ENCODE measurements at regions not wholly inside any gene's neighbourhood (a gene's known extent, or its start where the extent isn't known, plus 50 kb on each side); places are given as distances from the start of the nearest gene placed in this dataset.
"Not testable (repeated sequence)": the region's sequence is repeated elsewhere in the genome, so short reads cannot be mapped to it uniquely, and the experiment has no call there.

GRCh38 chr5:14993459-14994133, 122.0 kb upstream of the ANKH start:
- H3K27ac ChIP-seq (ENCODE audit: insufficient read depth, low read length, poor library complexity, severe bottlenecking): peak overlapping the region; percentile 64
- H3K27me3 ChIP-seq (replicated peaks; ENCODE audit: control insufficient read depth, insufficient read depth, low read length, poor library complexity, severe bottlenecking); H3K9me3 ChIP-seq (ENCODE audit: control insufficient read depth, low read length); H3K36me3 ChIP-seq (ENCODE audit: control insufficient read depth, insufficient read depth, low read length); H3K4me1 ChIP-seq (ENCODE audit: control insufficient read depth, insufficient read depth, low read length, poor library complexity, severe bottlenecking): not testable (repeated sequence)
- H3K4me3 ChIP-seq (ENCODE audit: insufficient read depth, low read depth, low read length, poor library complexity, severe bottlenecking): peak overlapping the region; percentile 51
- peak in 1 of 3 donors; percentile 1 for DNase-seq

DNA sequence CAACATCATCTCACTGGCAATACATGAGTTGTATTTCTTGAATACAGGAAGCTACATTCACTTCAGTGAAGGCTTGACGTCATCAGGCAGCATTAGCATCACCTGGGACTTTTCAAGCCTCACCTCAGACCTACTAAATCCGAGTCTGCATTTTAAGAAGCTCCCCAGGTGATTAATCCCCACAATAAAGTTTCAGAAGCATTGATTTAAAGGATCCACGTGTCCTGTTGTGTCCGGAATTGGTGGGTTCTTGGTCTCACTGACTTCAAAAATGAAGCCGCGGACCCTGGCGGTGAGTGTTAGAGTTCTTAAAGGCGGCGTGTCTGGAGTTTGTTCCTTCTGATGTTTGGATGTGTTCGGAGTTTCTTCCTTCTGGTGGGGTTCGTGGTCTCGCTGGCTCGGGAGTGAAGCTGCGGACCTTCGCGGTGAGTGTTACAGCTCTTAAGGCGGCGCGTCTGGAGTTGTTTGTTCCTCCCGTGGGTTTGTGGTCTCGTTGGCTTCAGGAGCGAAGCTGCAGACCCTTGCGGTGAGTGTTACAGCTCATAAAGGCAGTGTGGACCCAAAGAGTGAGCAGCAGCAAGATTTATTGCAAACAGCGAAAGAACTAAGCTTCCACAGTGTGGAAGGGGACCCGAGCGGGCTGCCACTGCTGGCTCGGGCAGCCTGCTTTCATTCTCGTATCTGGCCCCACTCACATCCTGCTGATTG, 121.3 kb upstream of the ANKH start:
- peak overlapping the region; percentile 51 for H3K4me3 ChIP-seq (ENCODE audit: insufficient read depth, low read depth, low read length, poor library complexity, severe bottlenecking)
- not testable (repeated sequence) for H3K27me3 ChIP-seq (replicated peaks; ENCODE audit: control insufficient read depth, insufficient read depth, low read length, poor library complexity, severe bottlenecking)
- DNase-seq: peak; percentile 22 to 59 (median 52)

DNA sequence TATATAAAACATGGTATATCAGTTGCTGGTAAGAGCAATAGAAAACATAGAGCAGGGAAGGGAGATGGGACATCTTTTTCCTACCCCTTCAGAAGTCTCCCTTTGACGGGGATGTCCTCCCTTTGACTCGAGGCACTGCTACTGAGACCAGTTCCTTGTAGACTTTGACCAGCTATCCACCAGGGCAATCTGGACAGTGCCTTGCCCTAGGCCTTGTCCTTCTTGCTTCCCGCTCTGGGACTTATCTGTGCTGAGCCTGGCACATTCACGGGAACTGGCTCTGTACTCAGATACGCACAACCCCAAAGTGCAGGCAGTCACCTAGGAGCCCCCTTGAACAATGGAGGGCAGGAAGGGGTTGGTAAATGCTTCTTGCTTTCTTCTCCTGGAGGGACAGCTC, 116.6 kb upstream of the ANKH start:
- Histone ChIP-seq H3K27me3 (replicated peaks; ENCODE audit: control insufficient read depth, insufficient read depth, low read length, poor library complexity, severe bottlenecking) (no peaks in the 10 kb centered on the region), H3K4me3 (ENCODE audit: insufficient read depth, low read depth, low read length, poor library complexity, severe bottlenecking) (no peak overlapping the region), H3K36me3 (ENCODE audit: control insufficient read depth, insufficient read depth, low read length) (no peaks in the 10 kb centered on the region), H3K4me1 (ENCODE audit: control insufficient read depth, insufficient read depth, low read length, poor library complexity, severe bottlenecking) (peaks cover 16% of the 10 kb centered on the region), H3K9me3 (ENCODE audit: control insufficient read depth, low read length) (no peaks in the 10 kb centered on the region), H3K27ac (ENCODE audit: insufficient read depth, low read length, poor library complexity, severe bottlenecking) (no peak overlapping the region)
- no peak for DNase-seq

More for the DNA sequence above, 121.3 kb upstream of the ANKH start:
- H3K27ac ChIP-seq (ENCODE audit: insufficient read depth, low read length, poor library complexity, severe bottlenecking): peak overlapping the region; percentile 64
- not testable (repeated sequence) for H3K4me1 ChIP-seq (ENCODE audit: control insufficient read depth, insufficient read depth, low read length, poor library complexity, severe bottlenecking); H3K9me3 ChIP-seq (ENCODE audit: control insufficient read depth, low read length); H3K36me3 ChIP-seq (ENCODE audit: control insufficient read depth, insufficient read depth, low read length)

DNA sequence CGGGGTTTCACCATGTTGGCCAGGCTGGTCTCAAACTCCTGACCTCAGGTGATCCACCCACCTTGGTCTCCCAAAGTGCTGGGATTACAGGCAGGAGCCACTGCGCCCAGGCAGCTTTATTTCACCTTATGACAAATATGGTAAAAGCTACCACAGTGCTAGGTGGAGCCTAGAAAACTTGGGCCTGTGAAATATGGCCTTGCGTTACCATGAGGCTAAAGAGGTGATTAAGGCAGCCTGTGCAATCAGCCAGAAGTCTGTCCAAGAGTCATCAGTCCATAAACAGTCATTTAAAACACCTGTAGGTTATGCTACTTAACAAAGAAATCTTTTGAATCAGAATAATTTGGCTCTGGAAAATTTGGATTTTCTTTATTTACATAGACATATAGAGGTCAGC, 114.8 kb upstream of the ANKH start:
- Histone ChIP-seq H3K27me3 (replicated peaks; ENCODE audit: control insufficient read depth, insufficient read depth, low read length, poor library complexity, severe bottlenecking) (no peaks in the 10 kb centered on the region), H3K4me3 (ENCODE audit: insufficient read depth, low read depth, low read length, poor library complexity, severe bottlenecking) (no peak overlapping the region), H3K9me3 (ENCODE audit: control insufficient read depth, low read length) (no peaks in the 10 kb centered on the region), H3K27ac (ENCODE audit: insufficient read depth, low read length, poor library complexity, severe bottlenecking) (no peak overlapping the region), H3K36me3 (ENCODE audit: control insufficient read depth, insufficient read depth, low read length) (no peaks in the 10 kb centered on the region), H3K4me1 (ENCODE audit: control insufficient read depth, insufficient read depth, low read length, poor library complexity, severe bottlenecking) (peaks cover 13% of the 10 kb centered on the region)
- DNase-seq: no peak

DNA sequence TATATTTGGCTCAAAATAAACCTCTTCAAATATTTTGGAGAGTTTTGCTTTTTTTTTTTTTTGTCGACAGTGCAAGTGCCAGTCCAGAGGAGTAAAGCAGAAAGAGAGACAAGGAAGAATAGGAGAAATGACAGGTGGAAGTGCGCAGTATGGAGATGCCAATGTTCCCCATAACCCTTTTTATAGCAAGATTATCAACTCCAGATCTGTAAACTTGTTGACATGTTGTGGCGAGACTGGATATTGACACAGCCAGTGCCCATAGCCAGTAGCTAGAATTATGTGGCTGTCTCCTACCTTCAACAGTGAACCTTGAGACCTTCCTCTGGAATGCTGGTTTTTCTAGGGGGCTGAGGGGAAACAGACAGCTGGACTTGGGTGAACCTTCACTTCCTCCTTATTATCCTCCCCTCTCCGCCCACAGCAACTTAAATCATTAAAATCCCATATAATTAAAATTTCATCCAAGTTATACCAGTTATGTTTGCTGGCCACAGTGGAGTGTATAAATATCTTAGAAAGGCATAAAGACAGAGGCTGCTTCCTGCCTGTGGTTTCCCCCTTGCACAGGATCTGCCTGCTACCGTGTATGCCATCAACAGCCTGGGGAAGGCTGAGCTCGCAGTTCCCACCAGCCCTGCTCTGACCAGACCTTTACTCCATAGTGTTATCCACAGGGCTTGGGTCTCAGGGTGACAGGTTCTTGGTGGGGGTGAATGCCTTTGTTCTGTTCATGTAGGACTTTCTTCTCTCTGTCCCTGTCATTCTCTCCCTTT, 112.3 kb upstream of the ANKH start:
- no peak for DNase-seq

GRCh38 chr5:14980698-14981097, 109.1 kb upstream of the ANKH start:
- Histone ChIP-seq H3K4me1 (ENCODE audit: control insufficient read depth, insufficient read depth, low read length, poor library complexity, severe bottlenecking) (peaks cover 13% of the 10 kb centered on the region), H3K36me3 (ENCODE audit: control insufficient read depth, insufficient read depth, low read length) (no peaks in the 10 kb centered on the region), H3K27me3 (replicated peaks; ENCODE audit: control insufficient read depth, insufficient read depth, low read length, poor library complexity, severe bottlenecking) (no peaks in the 10 kb centered on the region), H3K4me3 (ENCODE audit: insufficient read depth, low read depth, low read length, poor library complexity, severe bottlenecking) (no peak overlapping the region), H3K9me3 (ENCODE audit: control insufficient read depth, low read length) (no peaks in the 10 kb centered on the region), H3K27ac (ENCODE audit: insufficient read depth, low read length, poor library complexity, severe bottlenecking) (no peak overlapping the region)
- DNase-seq: no peak

More for the DNA sequence above, 112.3 kb upstream of the ANKH start:
- Histone ChIP-seq H3K4me1 (ENCODE audit: control insufficient read depth, insufficient read depth, low read length, poor library complexity, severe bottlenecking) (peaks cover 13% of the 10 kb centered on the region), H3K36me3 (ENCODE audit: control insufficient read depth, insufficient read depth, low read length) (no peaks in the 10 kb centered on the region), H3K27ac (ENCODE audit: insufficient read depth, low read length, poor library complexity, severe bottlenecking) (no peak overlapping the region), H3K4me3 (ENCODE audit: insufficient read depth, low read depth, low read length, poor library complexity, severe bottlenecking) (no peak overlapping the region), H3K9me3 (ENCODE audit: control insufficient read depth, low read length) (no peaks in the 10 kb centered on the region), H3K27me3 (replicated peaks; ENCODE audit: control insufficient read depth, insufficient read depth, low read length, poor library complexity, severe bottlenecking) (no peaks in the 10 kb centered on the region)

DNA sequence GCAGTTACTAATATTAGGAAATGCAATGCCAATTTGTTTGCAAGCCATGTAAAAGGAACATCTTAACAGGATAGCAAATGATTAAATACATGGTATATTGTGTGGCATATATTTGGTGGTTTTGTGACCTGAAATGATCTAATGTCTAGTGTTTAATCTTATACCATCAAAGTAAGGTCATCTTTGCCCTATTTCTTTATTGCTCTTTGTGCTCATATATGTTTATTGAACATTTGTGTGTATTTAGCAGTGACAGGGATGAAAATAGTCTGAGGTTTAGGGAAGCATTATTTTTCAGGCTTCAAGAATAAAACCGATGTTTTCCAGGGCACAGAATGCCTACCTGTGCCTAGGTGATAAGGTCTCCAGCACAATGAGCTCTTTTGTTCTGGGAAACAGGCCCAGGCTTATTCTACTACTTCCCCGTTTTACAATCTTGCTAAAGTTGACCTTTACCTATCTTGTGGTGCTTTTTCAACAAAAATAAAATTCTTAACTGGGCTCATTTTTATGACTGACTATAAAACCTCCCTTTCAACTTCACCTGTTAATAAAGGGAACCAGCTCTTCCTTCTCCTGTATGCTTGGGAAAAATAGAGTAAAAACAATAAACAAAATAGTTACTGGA, 105.6 kb upstream of the ANKH start:
- Histone ChIP-seq H3K9me3 (ENCODE audit: control insufficient read depth, low read length) (no peaks in the 10 kb centered on the region), H3K4me3 (ENCODE audit: insufficient read depth, low read depth, low read length, poor library complexity, severe bottlenecking) (no peak overlapping the region), H3K27ac (ENCODE audit: insufficient read depth, low read length, poor library complexity, severe bottlenecking) (no peak overlapping the region), H3K36me3 (ENCODE audit: control insufficient read depth, insufficient read depth, low read length) (no peaks in the 10 kb centered on the region), H3K4me1 (ENCODE audit: control insufficient read depth, insufficient read depth, low read length, poor library complexity, severe bottlenecking) (no peaks in the 10 kb centered on the region), H3K27me3 (replicated peaks; ENCODE audit: control insufficient read depth, insufficient read depth, low read length, poor library complexity, severe bottlenecking) (no peaks in the 10 kb centered on the region)
- no peak for DNase-seq

DNA sequence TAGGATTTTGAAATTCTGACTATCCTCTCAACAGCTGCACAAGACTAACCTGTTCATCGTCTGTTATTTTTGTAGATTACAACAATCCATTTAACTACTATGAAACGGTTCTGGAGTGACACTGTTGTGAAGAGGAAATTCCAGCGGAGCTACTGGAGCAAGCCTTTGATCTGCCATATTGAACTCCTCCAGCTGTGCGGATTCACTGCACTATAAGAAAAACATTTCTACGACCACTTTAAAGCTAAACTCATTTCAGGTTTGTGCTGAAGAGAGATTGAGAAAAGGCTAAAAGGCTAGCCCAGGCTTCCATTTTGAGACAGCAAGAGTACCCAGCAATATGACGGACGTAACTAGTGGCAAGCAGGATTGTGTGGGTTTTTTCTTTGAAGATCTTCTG, 104.9 kb upstream of the ANKH start:
- Histone ChIP-seq H3K4me3 (ENCODE audit: insufficient read depth, low read depth, low read length, poor library complexity, severe bottlenecking) (no peak overlapping the region), H3K27me3 (replicated peaks; ENCODE audit: control insufficient read depth, insufficient read depth, low read length, poor library complexity, severe bottlenecking) (no peaks in the 10 kb centered on the region), H3K36me3 (ENCODE audit: control insufficient read depth, insufficient read depth, low read length) (no peaks in the 10 kb centered on the region), H3K4me1 (ENCODE audit: control insufficient read depth, insufficient read depth, low read length, poor library complexity, severe bottlenecking) (no peaks in the 10 kb centered on the region), H3K27ac (ENCODE audit: insufficient read depth, low read length, poor library complexity, severe bottlenecking) (no peak overlapping the region), H3K9me3 (ENCODE audit: control insufficient read depth, low read length) (no peaks in the 10 kb centered on the region)
- DNase-seq: no peak

DNA sequence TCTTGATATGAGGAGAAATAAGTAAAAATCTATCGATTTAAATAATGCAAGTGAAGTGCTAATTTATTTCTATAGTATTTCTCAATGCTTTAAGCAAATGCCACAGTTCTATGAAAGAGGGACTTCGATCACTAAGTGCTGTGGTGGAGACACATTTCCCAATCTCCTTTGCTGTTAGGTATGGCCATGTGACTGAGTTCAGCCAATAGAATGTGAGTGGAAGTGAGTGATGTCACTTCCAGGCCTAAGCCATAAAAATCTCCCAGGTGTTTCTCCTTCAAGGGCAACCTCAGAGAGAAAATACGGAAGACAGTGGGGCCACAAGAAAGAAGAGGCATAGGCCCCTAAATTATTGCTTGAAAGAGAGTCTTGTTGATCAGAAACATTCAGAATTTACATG, 100.3 kb upstream of the ANKH start:
- H3K27me3 ChIP-seq (replicated peaks; ENCODE audit: control insufficient read depth, insufficient read depth, low read length, poor library complexity, severe bottlenecking): peaks cover 3% of the 10 kb centered on the region
- H3K4me1 ChIP-seq (ENCODE audit: control insufficient read depth, insufficient read depth, low read length, poor library complexity, severe bottlenecking): no peaks in the 10 kb centered on the region

More for the DNA sequence above, 100.3 kb upstream of the ANKH start:
- DNase-seq: no peak
- no peaks in the 10 kb centered on the region for H3K9me3 ChIP-seq (ENCODE audit: control insufficient read depth, low read length)
- H3K4me3 ChIP-seq (ENCODE audit: insufficient read depth, low read depth, low read length, poor library complexity, severe bottlenecking): no peak overlapping the region
- H3K27ac ChIP-seq (ENCODE audit: insufficient read depth, low read length, poor library complexity, severe bottlenecking): no peak overlapping the region
- H3K36me3 ChIP-seq (ENCODE audit: control insufficient read depth, insufficient read depth, low read length): no peaks in the 10 kb centered on the region

All from effector memory CD4-positive, alpha-beta T cell (primary cell).